Neural cell (in vitro differentiated cells): ENCODE measurements at regions not wholly inside any gene's neighbourhood (a gene's known extent, or its start where the extent isn't known, plus 50 kb on each side); places are given as distances from the start of the nearest gene placed in this dataset.

Experiments
- H2AFZ ChIP-seq: fragments of 200-600, 300-800 bp; sonication (generic), shearing (Covaris generic); 2 replicates; pipeline ENCODE4 v1.6.0; 2014; ENCODE audit warnings: low read depth, mild to moderate bottlenecking, antibody characterized with exemption, low read length, moderate library complexity
- H3F3A ChIP-seq: fragments of 200-600 bp; shearing (Covaris generic); 2 replicates; pipeline ENCODE4 v1.6.1; 2016; ENCODE audit warnings: mild to moderate bottlenecking, moderate library complexity, mixed read lengths, antibody characterized with exemption, low read length; ENCODE audit not compliant: insufficient read depth, poor library complexity, severe bottlenecking
- H3K27ac ChIP-seq: fragments of 200-600, 300-800 bp; sonication (generic), shearing (Covaris generic); 2 replicates; pipeline ENCODE4 v1.5.1; 2014; ENCODE audit warnings: mild to moderate bottlenecking, low read length, moderate library complexity
- H3K27me3 ChIP-seq: fragments of 300-800, 200-600 bp; sonication (generic), shearing (Covaris generic); 2 replicates; pipeline ENCODE4 v1.6.0; 2014; ENCODE audit warnings: mild to moderate bottlenecking, low read depth, low read length, moderate library complexity; ENCODE audit not compliant: insufficient read depth
- H3K36me3 ChIP-seq: fragments of 300-800, 200-600 bp; sonication (generic), shearing (Covaris generic); 2 replicates; pipeline ENCODE4 v1.5.1; 2014; ENCODE audit warnings: mild to moderate bottlenecking, antibody characterized with exemption, low read length, moderate library complexity; ENCODE audit not compliant: insufficient read depth
- H3K4me2 ChIP-seq: fragments of 300-800, 200-600 bp; sonication (generic), shearing (Covaris generic); 2 replicates; pipeline ENCODE4 v1.6.0; 2014; ENCODE audit warnings: mild to moderate bottlenecking, low read length
- H3K4me3 ChIP-seq: fragments of 300-800, 200-600 bp; sonication (generic), shearing (Covaris generic); 2 replicates; pipeline ENCODE4 v1.5.1; 2014; ENCODE audit warnings: mild to moderate bottlenecking, low read length, moderate library complexity
- H3K79me2 ChIP-seq: fragments of 200-600 bp; shearing (Covaris generic); replicated peaks from 2 replicates; pipeline ENCODE4 v1.6.0; 2014; ENCODE audit warnings: mild to moderate bottlenecking, low read length, moderate library complexity; ENCODE audit not compliant: insufficient read depth
- H3K9ac ChIP-seq: fragments of 300-800, 200-600 bp; sonication (generic), shearing (Covaris generic); 2 replicates; pipeline ENCODE4 v1.6.1; 2016; ENCODE audit warnings: mild to moderate bottlenecking, low read length, mixed read lengths
- H3K9me2 ChIP-seq: fragments of 200-600 bp; shearing (Covaris generic); 2 replicates; pipeline ENCODE4 v1.6.1; 2016; ENCODE audit warnings: mild to moderate bottlenecking, low read length, mixed read lengths; ENCODE audit not compliant: insufficient read depth
- H3K9me3 ChIP-seq: fragments of 200-600, 300-800 bp; sonication (generic), shearing (Covaris generic); 2 replicates; pipeline ENCODE4 v1.6.1; 2016; ENCODE audit warnings: mild to moderate bottlenecking, mixed run types, low read length, moderate library complexity, mixed read lengths
- H4K20me1 ChIP-seq: fragments of 200-600 bp; shearing (Covaris generic); 2 replicates; pipeline ENCODE4 v1.6.1; 2016; ENCODE audit warnings: mild to moderate bottlenecking, mixed run types; ENCODE audit not compliant: insufficient read depth
- EP300 ChIP-seq: fragments of 450-650 bp; conservative IDR thresholded peaks from 2 replicates; pipeline ENCODE4 v1.6.1; 2014; ENCODE audit warnings: antibody characterized with exemption, mild to moderate bottlenecking, moderate library complexity; ENCODE audit not compliant: poor library complexity, severe bottlenecking
- EZH2 ChIP-seq: fragments of 200-600, 300-800 bp; shearing (Covaris generic), sonication (generic); IDR thresholded peaks from 2 replicates; pipeline ENCODE4 v1.6.1; 2014; ENCODE audit warnings: antibody characterized with exemption, low read length, borderline replicate concordance, mild to moderate bottlenecking; ENCODE audit not compliant: insufficient read depth, poor library complexity, severe bottlenecking
- MXI1 ChIP-seq: fragments of 450-650 bp; conservative IDR thresholded peaks from 2 replicates; pipeline ENCODE4 v1.6.1; 2014; ENCODE audit warnings: antibody characterized with exemption, mild to moderate bottlenecking; ENCODE audit not compliant: poor library complexity, severe bottlenecking
- POLR2AphosphoS5 ChIP-seq: IDR thresholded peaks from 2 replicates; pipeline ENCODE4 v1.6.1; 2012
- RAD21 ChIP-seq: fragments of 450-650 bp; conservative IDR thresholded peaks from 2 replicates; pipeline ENCODE4 v1.6.1; 2014; ENCODE audit warnings: antibody characterized with exemption, mild to moderate bottlenecking, moderate library complexity
- SMC3 ChIP-seq: fragments of 450-650 bp; conservative IDR thresholded peaks from 2 replicates; pipeline ENCODE4 v1.6.1; 2014; ENCODE audit warnings: antibody characterized with exemption, mild to moderate bottlenecking, moderate library complexity; ENCODE audit not compliant: poor library complexity
- TAF1 ChIP-seq: IDR thresholded peaks from 2 replicates; pipeline ENCODE4 v1.6.1; 2012; ENCODE audit warnings: low read depth
- TF ChIP-seq, protein P1 (sequence below): IDR thresholded peaks from 2 replicates; pipeline ENCODE4 v1.6.1; 2012; ENCODE audit warnings: borderline replicate concordance
- TF ChIP-seq, protein P2 (sequence below): fragments of 450-650 bp; IDR thresholded peaks from 2 replicates; pipeline ENCODE4 v1.5.1; 2014; ENCODE audit warnings: antibody characterized with exemption, mild to moderate bottlenecking, moderate library complexity; ENCODE audit not compliant: poor library complexity, severe bottlenecking

DNA sequence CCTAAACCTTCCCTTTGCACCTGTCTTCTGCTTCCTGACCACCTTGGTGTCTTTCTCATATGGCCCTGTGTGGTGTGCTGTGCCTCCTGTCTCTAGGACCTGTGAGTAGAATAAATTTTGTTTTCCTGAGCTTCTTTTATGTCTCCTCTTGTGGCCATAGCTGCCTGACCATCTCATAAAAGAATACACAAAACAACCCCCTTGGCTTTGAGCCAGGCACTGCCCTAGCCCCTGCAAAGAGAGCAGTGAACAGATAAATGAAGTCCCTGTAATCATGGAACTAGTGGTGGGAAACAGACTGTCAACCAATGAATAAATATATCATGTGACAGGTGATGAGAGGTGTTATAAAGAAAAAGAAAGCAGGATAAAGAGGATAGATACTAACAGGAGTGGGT, 485.1 kb downstream of the CSNK1G3 start:
- Histone ChIP-seq H3K36me3 (no peaks in the 10 kb centered on the region), H2AFZ (no peak overlapping the region), H4K20me1 (no peaks in the 10 kb centered on the region), H3K27me3 (no peaks in the 10 kb centered on the region), H3K27ac (no peak overlapping the region), H3K4me2 (no peak overlapping the region), H3F3A (no peaks in the 10 kb centered on the region), H3K9ac (no peak overlapping the region), H3K79me2 (no peaks in the 10 kb centered on the region), H3K4me3 (no peak overlapping the region), H3K9me2 (no peaks in the 10 kb centered on the region), H3K9me3 (no peaks in the 10 kb centered on the region)
- TF ChIP-seq EP300: no peak
- TF ChIP-seq, protein P1, sequence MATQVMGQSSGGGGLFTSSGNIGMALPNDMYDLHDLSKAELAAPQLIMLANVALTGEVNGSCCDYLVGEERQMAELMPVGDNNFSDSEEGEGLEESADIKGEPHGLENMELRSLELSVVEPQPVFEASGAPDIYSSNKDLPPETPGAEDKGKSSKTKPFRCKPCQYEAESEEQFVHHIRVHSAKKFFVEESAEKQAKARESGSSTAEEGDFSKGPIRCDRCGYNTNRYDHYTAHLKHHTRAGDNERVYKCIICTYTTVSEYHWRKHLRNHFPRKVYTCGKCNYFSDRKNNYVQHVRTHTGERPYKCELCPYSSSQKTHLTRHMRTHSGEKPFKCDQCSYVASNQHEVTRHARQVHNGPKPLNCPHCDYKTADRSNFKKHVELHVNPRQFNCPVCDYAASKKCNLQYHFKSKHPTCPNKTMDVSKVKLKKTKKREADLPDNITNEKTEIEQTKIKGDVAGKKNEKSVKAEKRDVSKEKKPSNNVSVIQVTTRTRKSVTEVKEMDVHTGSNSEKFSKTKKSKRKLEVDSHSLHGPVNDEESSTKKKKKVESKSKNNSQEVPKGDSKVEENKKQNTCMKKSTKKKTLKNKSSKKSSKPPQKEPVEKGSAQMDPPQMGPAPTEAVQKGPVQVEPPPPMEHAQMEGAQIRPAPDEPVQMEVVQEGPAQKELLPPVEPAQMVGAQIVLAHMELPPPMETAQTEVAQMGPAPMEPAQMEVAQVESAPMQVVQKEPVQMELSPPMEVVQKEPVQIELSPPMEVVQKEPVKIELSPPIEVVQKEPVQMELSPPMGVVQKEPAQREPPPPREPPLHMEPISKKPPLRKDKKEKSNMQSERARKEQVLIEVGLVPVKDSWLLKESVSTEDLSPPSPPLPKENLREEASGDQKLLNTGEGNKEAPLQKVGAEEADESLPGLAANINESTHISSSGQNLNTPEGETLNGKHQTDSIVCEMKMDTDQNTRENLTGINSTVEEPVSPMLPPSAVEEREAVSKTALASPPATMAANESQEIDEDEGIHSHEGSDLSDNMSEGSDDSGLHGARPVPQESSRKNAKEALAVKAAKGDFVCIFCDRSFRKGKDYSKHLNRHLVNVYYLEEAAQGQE: no peak
- TF ChIP-seq TAF1: no peak
- TF ChIP-seq MXI1: no peak
- TF ChIP-seq RAD21: no peak
- TF ChIP-seq, protein P2, sequence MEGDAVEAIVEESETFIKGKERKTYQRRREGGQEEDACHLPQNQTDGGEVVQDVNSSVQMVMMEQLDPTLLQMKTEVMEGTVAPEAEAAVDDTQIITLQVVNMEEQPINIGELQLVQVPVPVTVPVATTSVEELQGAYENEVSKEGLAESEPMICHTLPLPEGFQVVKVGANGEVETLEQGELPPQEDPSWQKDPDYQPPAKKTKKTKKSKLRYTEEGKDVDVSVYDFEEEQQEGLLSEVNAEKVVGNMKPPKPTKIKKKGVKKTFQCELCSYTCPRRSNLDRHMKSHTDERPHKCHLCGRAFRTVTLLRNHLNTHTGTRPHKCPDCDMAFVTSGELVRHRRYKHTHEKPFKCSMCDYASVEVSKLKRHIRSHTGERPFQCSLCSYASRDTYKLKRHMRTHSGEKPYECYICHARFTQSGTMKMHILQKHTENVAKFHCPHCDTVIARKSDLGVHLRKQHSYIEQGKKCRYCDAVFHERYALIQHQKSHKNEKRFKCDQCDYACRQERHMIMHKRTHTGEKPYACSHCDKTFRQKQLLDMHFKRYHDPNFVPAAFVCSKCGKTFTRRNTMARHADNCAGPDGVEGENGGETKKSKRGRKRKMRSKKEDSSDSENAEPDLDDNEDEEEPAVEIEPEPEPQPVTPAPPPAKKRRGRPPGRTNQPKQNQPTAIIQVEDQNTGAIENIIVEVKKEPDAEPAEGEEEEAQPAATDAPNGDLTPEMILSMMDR: no peak
- no peak for TF ChIP-seq EZH2
- no peak for TF ChIP-seq POLR2AphosphoS5
- no peak for TF ChIP-seq SMC3

DNA sequence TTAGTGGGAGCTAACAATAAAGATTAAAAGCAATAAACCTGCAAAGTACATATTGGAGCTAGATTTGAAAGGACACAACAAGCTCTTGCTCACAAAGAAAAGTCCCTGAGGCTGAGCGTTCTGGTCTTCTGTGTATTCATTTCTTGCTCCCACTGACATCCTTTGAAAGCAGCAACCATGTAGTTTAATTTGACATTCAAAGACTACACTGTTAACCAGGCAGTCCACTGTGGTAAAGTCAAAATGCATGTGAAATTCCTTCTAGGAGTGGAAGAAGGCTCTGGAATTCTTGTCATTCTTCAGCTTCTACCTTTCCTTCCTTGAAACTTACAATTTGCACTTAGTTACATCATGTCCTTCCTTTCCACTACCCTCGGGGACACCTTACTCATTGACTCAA, 480.7 kb downstream of the CSNK1G3 start:
- no peak overlapping the region for H3K9ac ChIP-seq
- H3K36me3 ChIP-seq: no peaks in the 10 kb centered on the region
- H3K9me3 ChIP-seq: no peaks in the 10 kb centered on the region
- H3K9me2 ChIP-seq: no peaks in the 10 kb centered on the region
- no peak for TF ChIP-seq EZH2
- TF ChIP-seq, protein P1: no peak
- TF ChIP-seq, protein P2: no peak
- no peak for TF ChIP-seq SMC3
- TF ChIP-seq RAD21: no peak
- TF ChIP-seq POLR2AphosphoS5: no peak
- TF ChIP-seq MXI1: no peak
- TF ChIP-seq EP300: no peak
- TF ChIP-seq TAF1: no peak
- H2AFZ ChIP-seq: no peak overlapping the region
- no peak overlapping the region for H3K4me2 ChIP-seq
- no peaks in the 10 kb centered on the region for H3K79me2 ChIP-seq
- no peak overlapping the region for H3K4me3 ChIP-seq
- H3K27me3 ChIP-seq: no peaks in the 10 kb centered on the region
- H3K27ac ChIP-seq: no peak overlapping the region
- H4K20me1 ChIP-seq: no peaks in the 10 kb centered on the region
- H3F3A ChIP-seq: no peaks in the 10 kb centered on the region
